Type B pancreatic cell (in vitro differentiated cells): ENCODE measurements at regions not wholly inside any gene's neighbourhood (a gene's known extent, or its start where the extent isn't known, plus 50 kb on each side); places are given as distances from the start of the nearest gene placed in this dataset.

Source experiments
- DNase-seq: peaks from one replicate; pipeline ENCODE4 v3.0.0; 2021; ENCODE audit warnings: mixed read lengths; ENCODE audit not compliant: unreplicated experiment; ENCODE audit errors: extremely low spot score
- H3K27ac Mint-ChIP-seq: 2 replicates; pipeline ENCODE4 v1.8.0; 2021; ENCODE audit warnings: mild to moderate bottlenecking, mixed read lengths
- H3K27me3 Mint-ChIP-seq: 2 replicates; pipeline ENCODE4 v1.8.0; 2021; ENCODE audit warnings: mixed read lengths
- H3K36me3 Mint-ChIP-seq: 2 replicates; pipeline ENCODE4 v1.8.0; 2021; ENCODE audit warnings: mixed read lengths
- H3K4me1 Mint-ChIP-seq: one replicate; pipeline ENCODE4 v1.8.0; 2021; ENCODE audit warnings: mixed read lengths; ENCODE audit not compliant: unreplicated experiment
- H3K4me3 Mint-ChIP-seq: 2 replicates; pipeline ENCODE4 v1.8.0; 2021; ENCODE audit warnings: mild to moderate bottlenecking, mixed read lengths
- H3K9me3 Mint-ChIP-seq: 2 replicates; pipeline ENCODE4 v1.8.0; 2021; ENCODE audit warnings: mixed read lengths
- CTCF ChIP-seq: fragments of 200-600 bp; sonication (generic); conservative IDR thresholded peaks from 2 replicates; pipeline ENCODE4 v1.5.0; 2021; ENCODE audit warnings: antibody characterized with exemption, mild to moderate bottlenecking

GRCh38 chr11:92396133-92396532 lies 171.5 kb downstream of the FAT3 start:
- H3K9me3 Mint-ChIP-seq: peaks cover 3% of the 10 kb centered on the region
- no peak for TF ChIP-seq CTCF
- no peak for DNase-seq
- H3K27ac Mint-ChIP-seq: no peak overlapping the region
- no peak overlapping the region for H3K4me3 Mint-ChIP-seq
- H3K27me3 Mint-ChIP-seq: no peaks in the 10 kb centered on the region
- peaks cover 25% of the 10 kb centered on the region for H3K4me1 Mint-ChIP-seq
- peaks cover 8% of the 10 kb centered on the region for H3K36me3 Mint-ChIP-seq

GRCh38 chr11:92397221-92397755 lies 172.7 kb downstream of the FAT3 start:
- Mint-ChIP-seq H3K27ac (no peak overlapping the region), H3K27me3 (no peaks in the 10 kb centered on the region), H3K36me3 (peaks cover 12% of the 10 kb centered on the region), H3K4me1 (peaks cover 18% of the 10 kb centered on the region), H3K9me3 (peaks cover 3% of the 10 kb centered on the region), H3K4me3 (no peak overlapping the region)
- DNase-seq: no peak
- no peak for TF ChIP-seq CTCF

GRCh38 chr11:92399705-92400104 lies 175.1 kb downstream of the FAT3 start:
- Mint-ChIP-seq H3K27me3 (no peaks in the 10 kb centered on the region), H3K36me3 (peaks cover 16% of the 10 kb centered on the region), H3K27ac (no peak overlapping the region), H3K4me3 (no peak overlapping the region), H3K4me1 (peaks cover 12% of the 10 kb centered on the region), H3K9me3 (peaks cover 3% of the 10 kb centered on the region)
- DNase-seq: no peak
- TF ChIP-seq CTCF: no peak

GRCh38 chr11:92401520-92401919 lies 176.9 kb downstream of the FAT3 start:
- Mint-ChIP-seq H3K27ac (no peak overlapping the region), H3K9me3 (peaks cover 8% of the 10 kb centered on the region), H3K36me3 (peaks cover 22% of the 10 kb centered on the region), H3K4me3 (no peak overlapping the region), H3K27me3 (no peaks in the 10 kb centered on the region), H3K4me1 (peaks cover 9% of the 10 kb centered on the region)
- no peak for TF ChIP-seq CTCF
- no peak for DNase-seq

- no peak overlapping the region for H3K4me3 Mint-ChIP-seq
- peaks cover 29% of the 10 kb centered on the region for H3K4me1 Mint-ChIP-seq
- H3K27ac Mint-ChIP-seq: no peak overlapping the region
- DNase-seq: no peak
- no peaks in the 10 kb centered on the region for H3K27me3 Mint-ChIP-seq
- peaks cover 5% of the 10 kb centered on the region for H3K9me3 Mint-ChIP-seq
- TF ChIP-seq CTCF: no peak
- H3K36me3 Mint-ChIP-seq: peaks cover 14% of the 10 kb centered on the region
Measured at GRCh38 chr11:92406472-92406871, 181.9 kb downstream of the FAT3 start.

GRCh38 chr11:92409355-92409754 lies 184.7 kb downstream of the FAT3 start:
- Mint-ChIP-seq H3K27me3 (no peaks in the 10 kb centered on the region), H3K4me1 (peaks cover 32% of the 10 kb centered on the region), H3K36me3 (peaks cover 6% of the 10 kb centered on the region), H3K27ac (peak overlapping the region; percentile 24), H3K9me3 (peaks cover 5% of the 10 kb centered on the region), H3K4me3 (no peak overlapping the region)
- TF ChIP-seq CTCF: no peak
- no peak for DNase-seq
